H9 (cell line): ENCODE measurements at regions not wholly inside any gene's neighbourhood (a gene's known extent, or its start where the extent isn't known, plus 50 kb on each side); places are given as distances from the start of the nearest gene placed in this dataset.

ENCODE experiments used
- DNase-seq: peaks from one replicate; pipeline ENCODE4 v3.0.0-alpha.2; 2017
- H2AFZ ChIP-seq: one replicate; pipeline ENCODE4 v1.6.1; 2013; ENCODE audit warnings: mild to moderate bottlenecking, low read length, control low read depth, moderate library complexity
- H2AK5ac ChIP-seq: 2 replicates; pipeline ENCODE4 v1.6.1; 2013; ENCODE audit warnings: low read length, control low read depth, mixed read lengths; ENCODE audit not compliant: insufficient read length
- H2BK120ac ChIP-seq: one replicate; pipeline ENCODE4 v1.6.1; 2013; ENCODE audit warnings: low read depth, mild to moderate bottlenecking, low read length, control low read depth, inconsistent platforms; ENCODE audit not compliant: poor library complexity, severe bottlenecking
- H2BK12ac ChIP-seq: 2 replicates; pipeline ENCODE4 v1.6.1; 2013; ENCODE audit warnings: low read length, control low read depth, mixed read lengths, low read depth; ENCODE audit not compliant: insufficient read length
- H2BK15ac ChIP-seq: 2 replicates; pipeline ENCODE4 v1.6.1; 2013; ENCODE audit warnings: low read depth, low read length, control low read depth
- H2BK20ac ChIP-seq: one replicate; pipeline ENCODE4 v1.6.1; 2013; ENCODE audit warnings: low read depth, mild to moderate bottlenecking, low read length, control low read depth, inconsistent platforms; ENCODE audit not compliant: poor library complexity, severe bottlenecking
- H2BK5ac ChIP-seq: 2 replicates; pipeline ENCODE4 v1.6.1; 2013; ENCODE audit warnings: low read length, control low read depth, mixed read lengths; ENCODE audit not compliant: insufficient read length
- H3K14ac ChIP-seq: 2 replicates; pipeline ENCODE4 v1.6.1; 2013; ENCODE audit warnings: low read length, control low read depth; ENCODE audit not compliant: insufficient read depth
- H3K18ac ChIP-seq: 2 replicates; pipeline ENCODE4 v1.6.1; 2013; ENCODE audit warnings: low read depth, mild to moderate bottlenecking, mixed read lengths, low read length, control low read depth; ENCODE audit not compliant: insufficient read length
- H3K23ac ChIP-seq: 2 replicates; pipeline ENCODE4 v1.6.1; 2013; ENCODE audit warnings: low read length, control low read depth, mixed read lengths, low read depth; ENCODE audit not compliant: insufficient read length
- H3K23me2 ChIP-seq: 2 replicates; pipeline ENCODE4 v1.6.1; 2013; ENCODE audit warnings: low read depth, mild to moderate bottlenecking, mixed read lengths, low read length, control low read depth; ENCODE audit not compliant: insufficient read length, poor library complexity, severe bottlenecking
- H3K27ac ChIP-seq: 2 replicates; pipeline ENCODE4 v1.5.1; 2013; ENCODE audit warnings: low read length, control low read depth, mixed read lengths, low read depth; ENCODE audit not compliant: insufficient read length
- H3K27me3 ChIP-seq: 2 replicates; pipeline ENCODE4 v1.6.1; 2013; ENCODE audit warnings: low read length, control low read depth, inconsistent platforms; ENCODE audit not compliant: insufficient read depth
- H3K4ac ChIP-seq: 2 replicates; pipeline ENCODE4 v1.6.1; 2013; ENCODE audit warnings: low read depth, mild to moderate bottlenecking, control low read depth, inconsistent platforms, low read length, moderate library complexity
- H3K4me1 ChIP-seq: 2 replicates; pipeline ENCODE4 v1.6.1; 2013; ENCODE audit warnings: low read length, control low read depth, inconsistent platforms; ENCODE audit not compliant: insufficient read depth
- H3K4me2 ChIP-seq: 2 replicates; pipeline ENCODE4 v1.6.1; 2013; ENCODE audit warnings: low read length, control low read depth, mixed read lengths; ENCODE audit not compliant: insufficient read length, insufficient read depth
- H3K56ac ChIP-seq: 2 replicates; pipeline ENCODE4 v1.6.1; 2013; ENCODE audit warnings: low read depth, mild to moderate bottlenecking, mixed read lengths, low read length, control low read depth; ENCODE audit not compliant: insufficient read length
- H3K79me1 ChIP-seq: 2 replicates; pipeline ENCODE4 v1.6.1; 2013; ENCODE audit warnings: low read depth, mild to moderate bottlenecking, moderate library complexity, low read length, control low read depth, inconsistent platforms; ENCODE audit not compliant: insufficient read depth, poor library complexity, severe bottlenecking
- H3K79me2 ChIP-seq: 2 replicates; pipeline ENCODE4 v1.6.1; 2013; ENCODE audit warnings: low read length, control low read depth, inconsistent platforms; ENCODE audit not compliant: insufficient read depth
- H3K9ac ChIP-seq: 2 replicates; pipeline ENCODE4 v1.6.1; 2013; ENCODE audit warnings: low read length, control low read depth, mixed read lengths; ENCODE audit not compliant: insufficient read length; ENCODE audit errors: extremely low read depth
- H3K9me3 ChIP-seq: one replicate; pipeline ENCODE4 v1.6.1; 2013; ENCODE audit warnings: low read depth, low read length, inconsistent platforms; ENCODE audit not compliant: control insufficient read depth
- H3T11ph ChIP-seq: one replicate; pipeline ENCODE4 v1.6.1; 2013; ENCODE audit warnings: mild to moderate bottlenecking, low read length, control low read depth, inconsistent platforms
- H4K20me1 ChIP-seq: one replicate; pipeline ENCODE4 v1.6.1; 2013; ENCODE audit not compliant: control insufficient read depth, insufficient read length, insufficient read depth
- H4K5ac ChIP-seq: 2 replicates; pipeline ENCODE4 v1.6.1; 2013; ENCODE audit warnings: low read depth, mild to moderate bottlenecking, mixed read lengths, low read length, control low read depth; ENCODE audit not compliant: insufficient read length
- H4K8ac ChIP-seq: replicated peaks from 2 replicates; pipeline ENCODE4 v1.6.1; 2013; ENCODE audit warnings: low read length, control low read depth, mixed read lengths, low read depth; ENCODE audit not compliant: insufficient read length
- H4K91ac ChIP-seq: 2 replicates; pipeline ENCODE4 v1.6.1; 2013; ENCODE audit warnings: low read depth, mild to moderate bottlenecking, moderate library complexity, mixed read lengths, low read length, control low read depth; ENCODE audit not compliant: insufficient read length
- H3K27ac Mint-ChIP-seq, 3 experiments: 2 replicates in 2 of 3; 3 replicates in 1 of 3; pipeline ENCODE4 v1.8.0; 2020 to 2021; ENCODE audit warnings: mixed read lengths in 3 of 3, mild to moderate bottlenecking in 1 of 3, moderate library complexity in 1 of 3
- H3K27me3 Mint-ChIP-seq: 2 replicates; pipeline ENCODE4 v1.8.0; 2021; ENCODE audit warnings: low read depth, mild to moderate bottlenecking, moderate library complexity, mixed read lengths
- H3K36me3 Mint-ChIP-seq, 3 experiments: 2 replicates in 2 of 3; 3 replicates in 1 of 3; pipeline ENCODE4 v1.8.0; 2020 to 2021; ENCODE audit warnings: low read depth in 3 of 3, mixed read lengths in 3 of 3; ENCODE audit not compliant: insufficient read depth in 1 of 3
- H3K4me1 Mint-ChIP-seq, 2 experiments: 2 replicates each; pipeline ENCODE4 v1.8.0; 2020; ENCODE audit warnings: mixed read lengths in 2 of 2
- H3K4me3 Mint-ChIP-seq, 2 experiments: 2 replicates in 1 of 2; 3 replicates in 1 of 2; pipeline ENCODE4 v1.8.0; 2020 to 2021; ENCODE audit warnings: mild to moderate bottlenecking in 2 of 2, mixed read lengths in 2 of 2, moderate library complexity in 1 of 2
- H3K9me3 Mint-ChIP-seq, 2 experiments: 2 replicates in 1 of 2; 3 replicates in 1 of 2; pipeline ENCODE4 v1.8.0; 2020; ENCODE audit warnings: mild to moderate bottlenecking in 2 of 2, mixed read lengths in 2 of 2, moderate library complexity in 1 of 2
- CTCF ChIP-seq: fragments of 200-600 bp; sonication (generic); conservative IDR thresholded peaks from 3 replicates; pipeline ENCODE4 v1.8.0; 2021; ENCODE audit warnings: antibody characterized with exemption, mild to moderate bottlenecking
- WGBS: extraction: QIAGEN DNeasy Blood & Tissue Kit; methylation state at CpG from one replicate; pipeline ENCODE4 v1.1.7; 2013; ENCODE audit warnings: missing lambda C conversion rate, low lambda C conversion rate, mixed read lengths; ENCODE audit not compliant: insufficient read length; ENCODE audit errors: extremely low coverage; 5-methylcytosine and 5-hydroxymethylcytosine counted together

DNA sequence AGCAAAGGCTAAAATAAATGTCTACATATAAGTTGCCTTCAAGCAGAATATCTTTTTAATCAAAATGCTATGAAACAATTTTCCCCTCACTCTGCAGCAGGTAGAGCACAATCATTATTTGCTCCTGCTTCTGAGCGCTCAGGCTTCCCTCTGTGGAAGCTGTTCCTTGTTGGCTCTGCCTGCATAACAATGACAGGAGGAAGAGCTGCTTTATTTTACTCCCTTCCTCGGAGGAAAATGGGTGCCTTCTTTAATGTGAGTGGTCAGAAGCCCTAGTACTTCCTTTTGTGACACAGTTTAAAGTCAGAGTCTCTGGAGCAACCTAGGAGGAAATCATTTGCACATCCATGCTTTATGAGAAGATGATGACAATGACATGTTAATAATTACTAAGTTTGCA lies 492.1 kb downstream of the CDH8 start:
- Histone ChIP-seq H3K79me2 (no peaks in the 10 kb centered on the region), H3K4me2 (no peak overlapping the region), H3K23ac (no peak overlapping the region), H3K14ac (no peak overlapping the region), H3K23me2 (no peaks in the 10 kb centered on the region), H2BK20ac (no peak overlapping the region), H2AK5ac (no peak overlapping the region), H3K9me3 (no peaks in the 10 kb centered on the region), H4K20me1 (no peaks in the 10 kb centered on the region), H2BK15ac (no peak overlapping the region), H3K9ac (no peak overlapping the region), H2AFZ (no peak overlapping the region), H4K91ac (no peak overlapping the region), H3T11ph (no peak overlapping the region), H4K5ac (no peak overlapping the region), H3K79me1 (no peaks in the 10 kb centered on the region), H3K18ac (no peak overlapping the region), H3K27ac (no peak overlapping the region), H3K4ac (no peak overlapping the region), H2BK120ac (no peak overlapping the region), H3K4me1 (no peaks in the 10 kb centered on the region), H3K56ac (no peak overlapping the region), H3K27me3 (no peaks in the 10 kb centered on the region), H4K8ac (no peak overlapping the region), H2BK5ac (no peak overlapping the region), H2BK12ac (no peak overlapping the region)
- H3K4me3 Mint-ChIP-seq = no peak overlapping the region
- H3K9me3 Mint-ChIP-seq = no peaks in the 10 kb centered on the region
- H3K27ac Mint-ChIP-seq = no peak overlapping the region
- no peaks in the 10 kb centered on the region for H3K36me3 Mint-ChIP-seq
- no peaks in the 10 kb centered on the region for H3K27me3 Mint-ChIP-seq
- H3K4me1 Mint-ChIP-seq = peaks cover 14 to 15% of the 10 kb centered on the region in 2 experiments
- WGBS = no CpG with 5 or more reads among the region's 2 CpGs
- no peak for DNase-seq
- no peak for TF ChIP-seq CTCF
